AG08395 (cell line): ENCODE measurements at regions not wholly inside any gene's neighbourhood (a gene's known extent, or its start where the extent isn't known, plus 50 kb on each side); places are given as distances from the start of the nearest gene placed in this dataset.

ENCODE experiments used
- DNase-seq: peaks from one replicate; pipeline ENCODE4 v3.0.0; 2012; ENCODE audit warnings: mixed read lengths, low spot score

DNA sequence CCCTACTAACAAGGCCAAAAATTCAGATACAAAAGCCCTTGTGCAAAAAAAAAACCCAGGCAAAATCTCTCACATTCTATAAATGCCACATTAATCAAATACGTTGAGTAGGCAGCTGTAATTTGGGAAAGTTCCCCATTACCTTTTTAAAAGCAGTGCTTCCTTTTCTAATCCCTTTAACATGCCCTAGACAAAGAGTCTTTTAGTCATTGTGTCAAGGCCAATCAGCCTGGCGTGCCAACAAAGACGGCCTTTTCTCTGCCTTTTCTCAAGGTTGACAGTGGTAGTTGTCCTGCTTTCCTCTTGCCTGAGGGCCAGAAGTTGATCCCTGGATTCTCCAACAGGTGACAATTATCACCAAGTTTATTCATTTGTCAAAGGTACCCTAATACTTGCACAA, 62.5 kb upstream of the METAP2 start:
- DNase-seq, result no peak

DNA sequence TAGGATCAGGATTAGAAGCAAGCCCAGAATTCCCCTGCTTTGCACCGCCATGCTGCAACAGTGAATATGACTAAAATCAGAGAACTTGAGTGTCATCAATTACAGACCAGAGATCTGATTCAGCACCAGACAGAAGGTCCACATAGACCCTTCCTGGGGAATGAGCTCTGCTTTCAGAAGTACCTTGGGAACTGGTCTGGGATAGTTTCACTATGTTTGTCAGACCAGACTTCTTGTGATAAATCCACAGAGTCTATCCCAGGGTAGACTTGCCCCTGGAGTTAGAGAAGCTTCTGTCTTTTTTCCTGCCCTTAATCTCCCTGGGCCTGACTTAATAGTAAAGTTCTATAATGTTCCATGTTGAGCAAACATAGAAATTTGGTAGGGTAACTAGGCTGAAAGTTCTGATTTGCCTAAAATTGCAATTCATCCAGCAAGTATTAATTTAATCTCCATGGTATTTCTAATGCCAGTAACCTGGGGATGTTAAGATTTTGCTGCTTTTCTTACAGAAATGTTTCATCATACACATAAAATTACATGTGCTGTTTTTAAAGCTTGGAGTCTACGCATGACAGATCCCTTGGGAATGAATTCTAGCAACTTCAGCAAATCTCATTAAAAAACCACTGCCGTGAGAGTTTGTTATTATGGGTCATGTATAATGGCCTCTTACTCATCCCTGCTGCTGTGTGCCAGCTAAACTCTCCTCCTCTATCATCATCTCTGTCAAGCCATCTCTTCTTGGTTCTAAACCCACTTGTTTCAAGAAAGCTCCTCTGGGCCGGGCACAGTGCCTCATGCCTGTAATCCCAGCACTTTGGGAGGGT, 61.3 kb upstream of the METAP2 start:
- peak; percentile 91 for DNase-seq

GRCh38 chr12:95413576-95413975, 60.4 kb upstream of the METAP2 start:
- no peak for DNase-seq

DNA sequence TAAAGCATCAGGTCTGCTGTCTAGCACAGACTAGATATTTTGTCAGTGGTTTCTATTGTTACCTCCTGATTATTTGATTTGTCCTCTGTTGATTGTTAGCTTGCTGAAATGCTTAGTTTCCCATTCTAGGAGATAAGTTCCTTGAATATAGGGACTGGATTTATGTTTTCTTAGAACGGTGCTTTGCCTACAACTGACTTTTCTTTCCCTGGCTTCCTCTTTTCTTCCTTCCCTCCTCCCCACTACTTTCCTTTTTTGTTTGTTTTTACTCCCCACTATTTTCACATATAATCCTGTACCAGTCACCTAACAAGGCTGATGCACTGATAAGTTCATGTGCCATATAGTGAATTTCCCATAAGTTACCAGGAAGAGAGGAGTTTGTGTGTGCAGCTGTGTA, 58.5 kb upstream of the METAP2 start:
- DNase-seq, result no peak

DNA sequence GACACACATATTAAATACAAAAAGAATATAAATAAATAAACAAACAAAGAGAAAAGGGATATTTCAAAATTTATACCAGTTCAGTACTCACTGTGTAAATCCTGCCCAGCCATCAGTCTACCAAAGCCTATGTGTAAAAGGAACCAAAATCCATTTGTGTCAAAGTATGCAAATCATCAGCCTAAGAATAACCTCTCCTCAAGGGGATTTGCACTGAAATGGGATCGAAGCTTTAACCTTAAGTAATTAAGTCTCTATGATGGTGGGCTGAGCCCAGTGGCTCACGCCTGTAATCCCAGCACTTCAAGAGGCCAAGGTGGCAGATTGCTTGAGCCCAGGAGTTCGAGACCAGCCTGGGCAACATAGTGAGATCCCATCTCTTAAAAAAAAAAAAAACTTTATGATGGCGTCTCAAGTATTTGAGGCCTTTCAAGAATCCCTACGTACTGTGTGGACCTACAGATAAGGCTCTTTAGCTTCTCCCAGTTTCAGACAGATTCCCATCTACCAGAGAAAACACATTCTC, 57.8 kb upstream of the METAP2 start:
- DNase-seq, result no peak

DNA sequence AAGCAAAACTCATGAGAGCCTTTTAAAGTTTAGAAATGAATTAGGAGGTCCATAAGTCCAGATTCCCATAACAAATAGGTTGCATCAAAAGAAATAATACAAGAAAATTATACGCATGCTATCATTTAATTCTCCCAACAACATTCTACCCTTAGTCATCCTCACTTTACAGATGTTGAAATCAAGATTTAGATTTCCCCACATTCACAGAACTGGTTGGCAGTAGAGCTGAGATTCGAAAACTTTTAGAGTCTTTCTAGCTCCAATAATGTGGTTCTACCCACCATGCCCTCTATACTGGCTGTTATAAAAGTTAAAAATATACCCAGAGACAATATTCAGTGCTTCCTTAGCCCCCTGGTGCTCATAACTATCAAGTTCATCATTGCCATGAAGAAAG, 56.6 kb upstream of the METAP2 start:
- no peak for DNase-seq

- DNase-seq, result no peak
These were observed 55.8 kb upstream of the METAP2 start for GRCh38 chr12:95418142-95418541.
